Endometrial microvascular endothelial cells (primary cell): ENCODE measurements at regions not wholly inside any gene's neighbourhood (a gene's known extent, or its start where the extent isn't known, plus 50 kb on each side); places are given as distances from the start of the nearest gene placed in this dataset.
"Not testable (repeated sequence)": the region's sequence is repeated elsewhere in the genome, so short reads cannot be mapped to it uniquely, and the experiment has no call there.

ENCODE experiments used
- in situ Hi-C: cut with HindIII; loops from 2 replicates; pipeline ENCODE4 v1.10.0; 2017; ENCODE audit warnings: low sequenced_read_pairs, low pct_unique_long_range_greater_than_20kb; ENCODE audit errors: inconsistent ontology term

DNA sequence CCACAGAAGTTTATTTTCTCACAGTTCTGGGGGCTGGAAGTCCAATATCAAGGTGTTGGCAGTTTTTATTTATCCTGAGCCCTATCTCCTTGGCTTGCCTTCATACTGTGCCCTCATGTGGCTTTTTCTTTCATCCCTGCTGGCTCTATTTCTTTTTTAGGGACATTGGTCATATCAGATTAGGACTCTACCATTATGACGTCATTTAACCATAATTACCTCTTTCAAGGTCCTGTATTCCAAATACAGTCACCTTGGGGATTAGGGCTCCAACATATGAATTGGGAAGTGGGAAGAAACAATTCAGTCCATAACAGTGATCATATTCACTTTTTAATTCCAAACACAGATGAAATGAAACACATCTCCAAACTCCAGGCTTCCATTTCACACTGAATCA is 286.0 kb downstream of the SUCLG1 start:
- in situ Hi-C loops = no loop called here

DNA sequence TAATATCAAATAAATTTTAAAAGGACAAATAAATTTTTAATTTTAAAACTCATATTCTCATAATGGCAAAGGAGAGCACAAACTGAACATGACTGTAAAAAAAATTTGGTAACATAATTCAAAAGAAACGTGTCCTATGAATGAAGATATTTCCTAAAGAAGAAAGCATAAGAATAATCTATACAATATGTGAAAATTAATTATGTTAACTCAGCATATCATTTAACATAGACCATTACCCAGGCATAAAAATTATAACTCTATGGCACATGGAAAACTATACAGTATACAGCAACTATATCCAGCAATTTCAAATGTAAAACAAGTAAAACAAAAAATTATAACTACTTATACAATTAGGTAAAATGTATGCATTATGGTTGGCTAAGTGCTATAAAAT is 288.1 kb downstream of the SUCLG1 start:
- in situ Hi-C loops = no loop called here

DNA sequence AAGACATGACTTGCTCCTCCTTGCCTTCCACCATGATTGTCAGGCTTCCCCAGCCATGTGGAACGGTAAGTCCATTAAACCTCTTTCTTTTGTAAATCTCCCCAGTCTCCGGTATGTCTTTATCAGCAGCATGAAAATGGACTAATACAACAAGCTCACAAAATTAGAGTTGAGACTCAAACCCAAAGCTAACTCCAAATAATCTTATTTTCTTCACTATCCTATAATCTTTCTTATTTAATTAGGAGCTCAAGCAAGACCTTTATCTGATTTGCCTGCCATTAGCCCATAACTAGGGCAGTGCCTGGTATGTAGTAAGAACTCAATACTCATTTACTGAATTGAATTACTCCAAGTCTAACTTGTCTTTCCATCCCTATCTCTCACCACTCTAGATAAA is 289.2 kb downstream of the SUCLG1 start:
- in situ Hi-C loops = no loop called here

DNA sequence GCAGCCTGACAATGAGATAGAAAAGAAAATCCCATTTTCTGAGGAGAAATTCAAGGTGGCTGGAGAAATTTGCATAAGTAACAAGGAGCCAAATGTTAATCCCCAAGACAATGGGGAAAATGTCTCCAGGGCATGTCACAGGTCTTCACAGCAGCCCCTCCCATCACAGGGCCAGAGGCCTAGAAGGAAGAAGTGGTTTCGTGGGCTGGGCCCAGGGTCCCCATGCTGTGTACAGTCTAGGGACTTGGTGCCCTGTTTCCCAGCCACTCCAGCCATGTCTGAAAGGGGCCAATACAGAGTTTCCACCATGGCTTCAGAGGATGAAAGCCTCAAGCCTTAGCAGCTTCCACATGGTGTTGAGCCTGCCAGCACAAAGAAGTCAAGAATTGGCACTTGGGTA is 290.5 kb downstream of the SUCLG1 start:
- in situ Hi-C loops = not testable (repeated sequence)

GRCh38 chr2:84165256-84165655 is 293.8 kb downstream of the SUCLG1 start:
- in situ Hi-C loops = no loop called here

DNA sequence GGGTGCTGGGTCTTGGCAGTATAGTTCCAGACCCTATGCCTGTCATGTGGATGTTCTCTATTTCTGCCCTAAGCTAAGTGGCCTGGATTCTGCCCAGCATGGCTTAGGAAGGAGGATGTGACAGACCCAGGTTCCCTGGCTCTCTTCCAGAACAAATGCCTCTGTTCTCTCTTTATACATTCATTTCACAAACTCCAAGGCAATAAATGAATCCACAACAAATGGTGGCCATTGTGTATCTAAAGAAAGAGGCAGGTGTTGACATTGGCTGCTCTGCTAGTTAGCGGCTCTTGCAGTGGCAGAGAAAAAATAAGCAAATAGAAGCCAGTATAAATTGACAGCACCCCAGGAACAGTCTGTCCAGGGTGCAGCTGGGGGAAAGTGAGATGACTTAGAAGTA is 298.6 kb downstream of the SUCLG1 start:
- in situ Hi-C loops = no loop called here

DNA sequence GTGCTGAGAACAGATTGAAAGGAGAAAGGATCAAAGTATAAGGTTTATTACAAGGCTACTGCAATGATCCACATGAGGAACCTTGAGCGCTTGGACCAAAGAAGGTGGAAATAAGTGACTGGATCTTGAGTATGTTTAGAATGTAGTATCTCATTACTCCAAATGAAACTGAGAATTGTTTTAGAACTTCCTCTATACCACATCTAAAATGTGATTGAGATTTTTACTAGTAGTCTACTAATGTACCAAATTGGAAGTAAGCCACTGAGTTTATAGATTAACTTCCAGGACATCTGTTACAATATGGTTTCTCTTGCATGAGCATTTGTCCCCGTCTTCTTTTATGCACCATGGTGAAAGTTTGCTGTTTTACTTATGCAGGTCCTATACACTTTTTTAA is 300.5 kb downstream of the SUCLG1 start:
- in situ Hi-C loops = no loop called here

DNA sequence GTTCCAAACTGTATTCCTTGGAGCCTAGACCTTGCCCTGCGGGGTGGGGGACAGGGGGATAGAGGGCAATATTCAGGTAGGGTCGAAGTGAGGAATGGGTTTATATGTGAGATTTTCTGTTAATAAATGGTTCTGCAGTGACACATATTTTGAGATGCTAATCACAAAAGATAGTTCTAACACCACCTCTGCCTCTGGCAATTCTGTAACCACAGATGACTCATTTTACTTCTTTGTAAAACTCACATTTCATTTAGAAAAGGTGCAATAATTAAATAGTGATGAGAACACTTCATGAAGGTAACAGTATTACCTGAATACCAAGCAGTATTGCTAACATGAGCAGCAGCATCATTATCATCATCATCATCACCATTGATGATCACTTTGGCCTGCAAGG is 306.6 kb downstream of the SUCLG1 start:
- in situ Hi-C loops = no loop called here

- in situ Hi-C loops = no loop called here
Measured at GRCh38 chr2:84144345-84144744, 314.7 kb downstream of the SUCLG1 start.

DNA sequence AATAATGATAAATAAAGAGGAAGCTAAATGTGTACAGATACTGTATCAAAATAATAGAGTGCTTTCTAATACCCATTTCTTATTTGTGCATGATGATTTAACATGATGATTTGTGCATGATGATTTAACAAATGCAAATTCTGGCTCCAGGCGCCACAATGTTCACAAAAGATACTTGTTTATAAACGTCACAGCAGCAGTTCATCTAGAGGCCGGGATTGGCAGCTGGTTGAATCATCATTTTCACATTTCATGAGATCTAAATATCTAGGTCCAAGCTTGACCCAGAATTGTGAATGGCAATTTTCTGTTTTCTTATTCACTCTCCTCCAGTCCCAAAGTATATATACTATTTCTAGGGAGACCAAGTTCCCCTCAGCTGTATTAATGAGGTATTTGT is 322.0 kb downstream of the SUCLG1 start:
- in situ Hi-C loops = no loop called here

DNA sequence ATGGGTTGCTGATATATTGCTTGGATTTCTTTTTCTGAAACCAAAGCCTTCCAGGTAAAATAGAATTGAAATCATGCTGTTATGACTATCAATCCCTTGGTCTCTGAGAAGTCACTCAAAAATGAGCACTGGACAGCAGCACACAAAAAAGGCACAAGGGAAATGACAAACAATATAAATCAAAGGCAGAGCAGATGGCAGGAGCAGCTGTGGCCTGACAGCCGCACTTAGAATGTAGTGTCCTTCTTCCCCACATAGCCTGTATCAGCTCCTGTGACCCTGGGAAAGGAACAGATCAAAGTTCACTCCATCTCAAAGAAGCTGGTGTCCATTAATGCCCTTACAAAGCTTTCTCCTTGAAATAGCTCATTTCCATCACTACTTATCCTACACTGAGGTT is 326.7 kb downstream of the SUCLG1 start:
- in situ Hi-C loops = no loop called here

- in situ Hi-C loops = no loop called here
Measured at GRCh38 chr2:84131278-84131830, 327.7 kb downstream of the SUCLG1 start.

DNA sequence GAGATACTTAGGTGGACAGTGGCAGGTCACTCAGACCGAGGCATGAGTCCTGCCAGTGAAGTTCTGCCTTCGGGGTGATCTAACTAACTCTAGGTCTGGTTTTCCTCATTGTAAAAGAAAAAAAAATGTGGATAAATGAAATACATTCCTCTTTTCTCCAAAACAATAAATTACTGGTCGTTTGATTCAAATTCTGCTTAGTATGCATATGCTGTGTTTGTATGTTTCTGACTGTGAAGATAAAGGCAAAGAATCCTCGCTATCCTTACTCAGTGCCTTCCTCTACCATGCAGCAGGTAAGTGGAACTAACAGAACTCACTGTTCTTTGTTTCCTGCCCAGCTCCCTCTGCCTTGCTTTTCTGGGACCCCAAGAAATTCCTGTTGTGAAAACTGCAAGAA is 330.1 kb downstream of the SUCLG1 start:
- in situ Hi-C loops = no loop called here

- in situ Hi-C loops = not testable (repeated sequence)
Measured at GRCh38 chr2:84127812-84128211, 331.3 kb downstream of the SUCLG1 start.

DNA sequence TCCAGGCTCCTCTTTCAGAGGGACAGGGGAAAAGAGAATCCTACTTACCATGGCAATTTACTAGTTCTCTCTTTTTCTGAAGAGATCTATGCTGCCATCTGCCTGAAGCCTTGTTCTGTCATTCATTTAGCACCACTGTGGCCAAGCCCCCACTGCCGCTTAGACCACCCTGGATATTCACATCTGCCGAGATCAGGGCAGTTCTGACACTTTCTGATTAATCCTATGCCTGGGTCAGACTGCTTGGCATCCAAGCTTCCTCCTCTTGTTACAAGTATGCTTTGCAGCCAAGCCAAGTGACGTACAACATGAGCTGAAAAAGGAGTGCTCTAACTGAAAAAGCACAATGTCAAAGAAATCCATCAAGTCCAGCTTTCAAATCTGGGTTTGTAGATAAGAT is 332.6 kb downstream of the SUCLG1 start:
- in situ Hi-C loops = no loop called here

DNA sequence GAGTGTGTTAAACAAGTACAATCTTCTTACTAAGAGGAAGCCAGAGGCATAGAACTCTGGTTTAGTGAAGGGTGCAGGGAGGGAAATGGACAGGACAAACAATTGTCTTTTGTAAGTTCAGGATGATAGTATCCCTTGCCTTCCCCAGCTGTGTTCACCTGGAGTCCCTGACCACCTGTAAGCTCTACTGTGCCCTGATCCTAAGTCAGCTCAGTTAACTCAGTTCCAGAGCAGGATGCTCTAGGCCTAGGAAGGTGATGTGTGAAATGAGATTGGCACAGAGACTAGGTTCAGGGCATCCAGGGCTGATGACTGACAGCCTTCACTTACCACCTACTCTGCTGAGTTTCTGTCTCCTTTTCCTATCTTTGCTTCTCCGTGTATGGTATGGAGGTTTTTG is 333.0 kb downstream of the SUCLG1 start:
- in situ Hi-C loops = no loop called here

- in situ Hi-C loops = no loop called here
Measured at GRCh38 chr2:84116143-84116542, 342.9 kb downstream of the SUCLG1 start.

DNA sequence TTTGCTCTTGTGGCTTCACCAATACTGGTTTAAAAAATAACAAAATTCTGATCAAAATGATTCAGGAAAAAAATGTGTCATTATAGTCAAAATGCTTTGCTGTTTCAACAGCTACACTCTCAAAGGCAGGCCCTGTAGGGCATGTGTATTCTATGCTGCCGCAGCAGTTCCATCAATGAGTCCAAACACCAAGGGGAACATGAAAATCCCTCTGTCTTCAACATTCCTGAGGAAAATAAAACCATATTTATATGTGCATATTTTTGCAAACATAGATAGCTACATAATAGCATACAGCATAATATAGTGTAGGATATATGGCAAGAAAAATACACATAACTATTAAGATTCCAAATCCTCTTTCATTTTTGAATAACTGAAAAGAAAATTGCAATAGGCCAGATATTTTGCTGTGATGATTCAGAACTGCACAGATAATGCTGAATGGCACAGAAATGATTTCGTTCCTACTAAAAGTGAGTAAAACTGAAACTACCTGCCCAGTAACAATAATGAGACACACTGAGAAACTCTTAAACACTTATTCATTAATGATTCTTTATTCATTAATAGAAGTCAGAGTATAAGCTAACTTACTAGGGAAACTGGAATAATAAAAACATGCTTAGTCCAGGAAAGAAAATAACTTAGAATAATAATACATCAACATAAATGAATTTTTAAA is 343.8 kb downstream of the SUCLG1 start:
- in situ Hi-C loops = no loop called here

DNA sequence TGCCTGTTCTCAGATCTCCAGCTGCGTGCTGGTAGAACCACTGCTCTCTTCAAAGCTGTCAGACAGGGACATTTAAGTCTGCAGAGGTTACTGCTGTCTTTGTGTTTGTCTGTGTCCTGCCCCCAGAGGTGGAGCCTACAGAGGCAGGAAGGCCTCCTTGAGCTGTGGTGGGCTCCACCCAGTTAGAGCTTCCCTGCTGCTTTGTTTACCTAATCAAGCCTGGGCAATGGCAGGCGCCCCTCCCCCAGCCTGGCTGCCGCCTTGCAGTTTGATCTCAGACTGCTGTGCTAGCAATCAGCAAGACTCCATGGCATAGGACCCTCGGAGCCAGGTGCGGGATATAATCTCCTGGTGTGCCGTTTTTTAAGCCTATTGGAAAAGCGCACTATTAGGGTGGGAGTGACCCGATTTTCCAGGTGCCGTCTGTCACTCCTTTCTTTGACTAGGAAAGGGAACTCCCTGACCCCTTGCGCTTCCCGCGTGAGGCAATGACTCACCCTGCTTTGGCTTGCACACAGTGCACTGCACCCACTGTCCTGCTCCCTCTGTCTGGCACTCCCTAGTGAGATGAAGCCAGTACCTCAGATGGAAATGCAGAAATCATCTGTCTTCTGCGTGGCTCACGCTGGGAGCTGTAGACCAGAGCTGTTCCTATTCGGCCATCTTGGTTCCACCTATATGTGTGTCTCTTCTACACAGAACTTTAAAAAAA is 355.1 kb downstream of the SUCLG1 start:
- in situ Hi-C loops = not testable (repeated sequence)

DNA sequence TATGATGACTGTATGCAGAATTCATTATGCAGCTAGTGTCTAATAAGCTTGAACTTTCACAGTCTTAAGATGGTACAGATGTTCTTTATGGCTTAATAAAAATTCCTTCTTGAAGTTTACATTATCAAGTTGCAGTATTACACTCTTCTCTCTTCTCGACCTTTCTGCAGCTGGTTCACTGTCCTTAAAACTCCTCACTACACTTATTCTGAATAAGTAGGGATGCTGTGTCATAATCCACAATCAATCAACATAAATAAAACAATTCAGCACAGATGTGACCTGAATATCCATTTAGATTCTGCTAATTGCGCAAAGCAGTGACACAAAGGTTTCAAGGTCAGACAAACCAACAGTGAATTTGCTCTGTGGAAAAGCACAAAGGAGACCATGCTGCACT is 356.8 kb downstream of the SUCLG1 start:
- in situ Hi-C loops = no loop called here
